GM21528 (cell line): ENCODE measurements at regions not wholly inside any gene's neighbourhood (a gene's known extent, or its start where the extent isn't known, plus 50 kb on each side); places are given as distances from the start of the nearest gene placed in this dataset.

ENCODE experiments used
- ATAC-seq: cut with Tn5 transposase; IDR thresholded peaks from one replicate; pipeline ENCODE4 v1.9.1; 2021; ENCODE audit warnings: mild to moderate bottlenecking, moderate library complexity; ENCODE audit not compliant: unreplicated experiment, low FRiP score

GRCh38 chr15:98369081-98369716 lies 279.1 kb upstream of the IGF1R start:
- ATAC-seq: no peak

GRCh38 chr15:98375513-98376340 lies 272.6 kb upstream of the IGF1R start:
- ATAC-seq: no peak

- ATAC-seq: no peak
These were observed 267.6 kb upstream of the IGF1R start for GRCh38 chr15:98380721-98381120.

GRCh38 chr15:98381446-98381845 lies 266.9 kb upstream of the IGF1R start:
- ATAC-seq: no peak

- no peak for ATAC-seq
These were observed 266.2 kb upstream of the IGF1R start for GRCh38 chr15:98382139-98382538.

GRCh38 chr15:98383571-98383970 lies 264.8 kb upstream of the IGF1R start:
- no peak for ATAC-seq

- ATAC-seq: no peak
These were observed 263.9 kb upstream of the IGF1R start for GRCh38 chr15:98384328-98385029.

GRCh38 chr15:98385752-98386381 lies 262.5 kb upstream of the IGF1R start:
- no peak for ATAC-seq

- no peak for ATAC-seq
These were observed 261.8 kb upstream of the IGF1R start for GRCh38 chr15:98386561-98386960.

GRCh38 chr15:98387866-98388265 lies 260.5 kb upstream of the IGF1R start:
- no peak for ATAC-seq

GRCh38 chr15:98390946-98391530 lies 257.3 kb upstream of the IGF1R start:
- ATAC-seq: no peak

GRCh38 chr15:98391568-98391967 lies 256.8 kb upstream of the IGF1R start:
- no peak for ATAC-seq

- ATAC-seq: no peak
These were observed 254.9 kb upstream of the IGF1R start for GRCh38 chr15:98393471-98393870.

GRCh38 chr15:98394546-98394945 lies 253.8 kb upstream of the IGF1R start:
- no peak for ATAC-seq

GRCh38 chr15:98395974-98396610 lies 252.2 kb upstream of the IGF1R start:
- no peak for ATAC-seq

GRCh38 chr15:98397419-98397818 lies 250.9 kb upstream of the IGF1R start:
- ATAC-seq: no peak

- no peak for ATAC-seq
These were observed 250.3 kb upstream of the IGF1R start for GRCh38 chr15:98398056-98398455.

- ATAC-seq: no peak
These were observed 249.5 kb upstream of the IGF1R start for GRCh38 chr15:98398886-98399285.

- no peak for ATAC-seq
These were observed 248.2 kb upstream of the IGF1R start for GRCh38 chr15:98400120-98400519.

GRCh38 chr15:98401029-98401428 lies 247.3 kb upstream of the IGF1R start:
- no peak for ATAC-seq
